ENCODE measurements at regions not wholly inside any gene's neighbourhood (a gene's known extent, or its start where the extent isn't known, plus 50 kb on each side); places are given as distances from the start of the nearest gene placed in this dataset.

DNA sequence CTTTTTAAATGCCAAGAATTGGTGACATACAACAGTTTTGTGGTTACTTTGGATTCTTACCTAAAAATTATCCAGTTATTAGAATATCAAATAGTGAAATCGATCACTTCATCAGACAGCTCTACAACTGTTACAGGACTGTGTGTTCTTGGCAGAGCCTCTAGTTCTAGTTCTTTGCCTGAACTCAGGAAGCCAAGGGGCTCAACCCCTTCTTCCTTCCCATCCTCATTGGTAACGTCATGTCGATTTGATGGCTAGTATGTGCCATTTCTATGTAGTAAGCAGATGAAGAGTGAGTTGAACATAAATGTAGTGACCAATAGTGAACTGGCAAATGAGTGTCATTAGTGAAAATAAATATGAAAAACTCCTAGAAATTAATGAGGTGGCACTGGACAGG lies 59.4 kb upstream of the LIMCH1 start:
- no peaks in the 10 kb centered on the region for H3K36me3 Mint-ChIP-seq
- ATAC-seq (no peak), DNase-seq (ENCODE audit: low spot score in 2 of 2) (no peak)
- no peak overlapping the region for H3K27ac Mint-ChIP-seq
- H3K9me3 Mint-ChIP-seq: peaks cover 0 to 3% of the 10 kb centered on the region in 2 donors

DNA sequence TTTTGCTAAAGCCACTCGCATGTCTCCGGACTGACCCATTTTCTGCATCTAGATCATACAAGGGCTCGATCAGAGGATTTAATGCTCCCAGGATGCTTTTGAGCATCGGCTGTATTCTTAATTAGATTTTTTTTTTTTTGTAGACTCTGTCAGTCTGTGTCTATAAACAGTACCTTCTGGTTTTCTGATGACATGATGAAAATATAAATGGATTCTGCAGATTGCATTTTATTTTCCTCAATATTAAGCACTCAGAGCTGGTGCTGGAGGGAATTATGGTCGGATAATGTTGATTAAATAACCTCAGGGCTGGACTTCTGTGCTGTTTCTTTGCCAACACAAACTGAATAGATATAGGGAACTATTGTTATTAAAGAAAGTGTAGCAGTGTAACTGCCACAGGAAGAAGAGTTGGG lies 57.1 kb upstream of the LIMCH1 start:
- H3K27ac Mint-ChIP-seq: no peak overlapping the region
- ATAC-seq: no peak

DNA sequence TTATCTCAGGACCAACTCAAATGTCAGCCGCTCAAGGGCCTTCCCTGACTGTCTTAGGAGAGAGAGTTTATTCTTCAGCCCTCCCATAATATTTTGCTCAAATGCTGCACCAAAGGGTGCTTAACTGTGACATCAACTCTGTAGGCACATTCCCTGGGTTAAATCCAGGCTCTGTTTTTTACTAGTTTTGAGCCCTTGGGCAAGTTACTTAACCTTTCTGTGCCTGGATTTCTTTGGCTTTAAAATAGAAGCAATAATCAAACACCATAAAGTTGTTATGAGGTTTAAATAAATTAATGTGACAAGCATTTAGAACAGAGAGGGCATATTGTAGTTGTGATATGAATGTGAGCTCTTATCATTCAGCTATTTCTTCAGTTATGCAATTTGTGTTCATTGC lies 54.2 kb upstream of the LIMCH1 start:
- Mint-ChIP-seq H3K27ac (no peak overlapping the region), H3K9me3 (no peaks in the 10 kb centered on the region), H3K36me3 (no peaks in the 10 kb centered on the region)
- DNase-seq (ENCODE audit: low spot score in 2 of 2): no peak
- ATAC-seq: no peak

More for the DNA sequence above, 57.1 kb upstream of the LIMCH1 start:
- DNase-seq (ENCODE audit: low spot score in 2 of 2): no peak
- Mint-ChIP-seq H3K36me3 (no peaks in the 10 kb centered on the region), H3K9me3 (peaks cover 0 to 3% of the 10 kb centered on the region in 2 donors)

DNA sequence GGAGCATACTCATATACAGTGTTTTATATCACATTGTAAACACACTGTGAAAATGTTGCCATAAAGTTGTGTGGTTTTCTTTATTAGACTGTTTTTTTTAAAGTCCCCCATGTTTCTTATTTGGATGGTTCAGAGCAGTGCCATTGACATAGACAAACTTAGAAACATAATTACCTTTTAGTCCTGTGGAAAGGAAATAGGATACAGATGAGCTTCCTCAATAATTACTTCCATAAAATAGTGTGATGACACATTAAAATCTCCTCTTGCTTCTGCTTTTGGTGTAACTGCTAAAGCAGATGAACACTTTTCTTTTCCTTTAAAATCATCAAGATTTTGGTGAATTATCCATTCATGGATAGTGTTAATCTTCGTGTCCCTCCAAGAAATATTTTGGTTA lies 52.9 kb upstream of the LIMCH1 start:
- Mint-ChIP-seq H3K27ac (no peak overlapping the region), H3K36me3 (no peaks in the 10 kb centered on the region), H3K9me3 (no peaks in the 10 kb centered on the region)
- DNase-seq (ENCODE audit: low spot score in 2 of 2) (no peak), ATAC-seq (no peak)

DNA sequence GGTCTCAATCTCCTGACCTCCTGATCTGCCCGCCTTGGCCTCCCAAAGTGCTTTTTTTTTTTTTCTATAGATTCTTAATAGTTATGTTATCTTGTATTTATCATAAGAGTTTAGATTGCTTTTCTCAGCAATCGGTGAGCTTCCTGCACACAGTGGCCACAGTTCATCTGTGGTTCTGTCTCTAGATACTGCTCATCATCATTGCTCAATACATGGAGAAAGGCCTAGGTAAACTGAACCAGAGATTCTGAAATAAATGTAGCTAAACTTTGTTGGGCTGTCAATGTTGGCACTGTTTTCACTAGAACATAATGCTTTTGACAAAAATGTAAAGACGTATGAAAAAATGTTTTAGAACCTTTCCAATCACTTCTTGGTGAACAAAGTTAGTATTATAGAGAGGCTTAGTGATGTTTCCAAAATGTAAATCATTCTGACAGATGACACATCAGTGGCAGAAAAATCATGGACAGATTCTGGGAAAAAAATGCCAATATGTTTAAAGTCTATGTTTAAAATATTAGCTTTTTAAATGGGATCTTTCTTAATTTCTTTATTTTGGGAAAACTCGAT lies 50.0 kb upstream of the LIMCH1 start:
- H3K27ac Mint-ChIP-seq: no peak overlapping the region
- H3K36me3 Mint-ChIP-seq: no peaks in the 10 kb centered on the region
- DNase-seq (ENCODE audit: low spot score in 2 of 2) (no peak), ATAC-seq (no peak)
- H3K9me3 Mint-ChIP-seq: peaks cover 0 to 4% of the 10 kb centered on the region in 2 donors

All from activated naive CD4-positive, alpha-beta T cell treated with anti-CD3 and anti-CD28 coated beads, Interleukin-2, amount 50 U/mL, for 72 hours (primary cell).